Sigmoid colon (tissue), 6 donors: ENCODE measurements at regions not wholly inside any gene's neighbourhood (a gene's known extent, or its start where the extent isn't known, plus 50 kb on each side); places are given as distances from the start of the nearest gene placed in this dataset.
"Not testable (repeated sequence)": the region's sequence is repeated elsewhere in the genome, so short reads cannot be mapped to it uniquely, and the experiment has no call there.

Source experiments
- DNase-seq: peaks from one replicate; pipeline ENCODE4 v3.0.0-alpha.2; 2019
- H3K27ac ChIP-seq, 4 donors: fragments of 200-600 bp; sonication (generic); one replicate each; pipeline ENCODE4 v1.5.1; 2016 to 2019; ENCODE audit warnings: mild to moderate bottlenecking in 1 of 4
- H3K27me3 ChIP-seq, 3 donors: fragments of 200-600 bp; sonication (generic); one replicate each; pipeline ENCODE4 v1.5.1; 2019; ENCODE audit warnings: mild to moderate bottlenecking in 1 of 3
- H3K36me3 ChIP-seq, 4 donors: fragments of 200-600 bp; sonication (generic); one replicate each; pipeline ENCODE4 v1.5.1; 2016 to 2019
- H3K4me1 ChIP-seq, 4 donors: fragments of 200-600 bp; sonication (generic); one replicate each; pipeline ENCODE4 v1.5.1; 2017 to 2019
- H3K4me3 ChIP-seq, 4 donors: fragments of 200-600 bp; sonication (generic); one replicate each; pipeline ENCODE4 v1.5.1; 2017 to 2019; ENCODE audit warnings: mild to moderate bottlenecking in 2 of 4, moderate library complexity in 1 of 4
- H3K9me3 ChIP-seq, 4 donors: fragments of 200-600 bp in 3 of 4; sonication (generic) in 3 of 4; one replicate each; pipeline versions ENCODE4 v1.5.1 to v1.6.1; 2013 to 2019
- CTCF ChIP-seq, 4 experiments: fragments of 450-650 bp in 3 of 4; fragments of 200-600 bp in 1 of 4; IDR thresholded peaks; one replicate each; pipeline ENCODE4 v1.5.1; 2016 to 2019; ENCODE audit warnings: antibody characterized with exemption in 4 of 4, mild to moderate bottlenecking in 3 of 4, moderate library complexity in 2 of 4
- EP300 ChIP-seq, 4 donors: sonication (generic); formaldehyde crosslinking; IDR thresholded peaks; one replicate each; pipeline ENCODE4 v1.6.1; 2017; ENCODE audit warnings: antibody characterized with exemption in 4 of 4
- POLR2A ChIP-seq, 2 donors: fragments of 450-650 bp; IDR thresholded peaks; one replicate each; pipeline ENCODE4 v1.6.1; 2016; ENCODE audit warnings: antibody characterized with exemption in 2 of 2, mild to moderate bottlenecking in 2 of 2, moderate library complexity in 2 of 2
- POLR2AphosphoS5 ChIP-seq, 4 donors: sonication (generic); formaldehyde crosslinking; IDR thresholded peaks; one replicate each; pipeline ENCODE4 v1.6.1; 2017; ENCODE audit warnings: antibody characterized with exemption in 4 of 4
- WGBS, 2 donors: extraction: QIAGEN DNeasy Blood & Tissue Kit; methylation state at CpG; one replicate each; pipeline ENCODE4 v1.1.7; 2013; 5-methylcytosine and 5-hydroxymethylcytosine counted together
- intact Hi-C: fragments of 100-400 bp; cut with DNase I; formaldehyde crosslinking; loops from one replicate; pipeline ENCODE4 v1.15.1; 2023
- donor health status: healthy with polysubstance abuse.
- donor health status: healthy.

- 35 to 72% methylated on average over 2 of the region's 2 CpGs for WGBS, 2 donors
- TF ChIP-seq POLR2A (IDR thresholded peaks at IDR 0.05) = no peak
- TF ChIP-seq CTCF (IDR thresholded peaks at IDR 0.05) = no peak
- TF ChIP-seq EP300 (IDR thresholded peaks at IDR 0.05) = no peak
- no peak for TF ChIP-seq POLR2AphosphoS5 (IDR thresholded peaks at IDR 0.05)
- intact Hi-C loops = no loop called here
- no peak overlapping the region for H3K27ac ChIP-seq
- no peaks in the 10 kb centered on the region for H3K27me3 ChIP-seq
- no peaks in the 10 kb centered on the region for H3K4me1 ChIP-seq
- no peak for DNase-seq
- H3K36me3 ChIP-seq = no peaks in the 10 kb centered on the region
- no peak overlapping the region for H3K4me3 ChIP-seq
- H3K9me3 ChIP-seq = no peaks in the 10 kb centered on the region
Observed at GRCh38 chr3:36175916-36176461, 204.3 kb upstream of the STAC start.

- Histone ChIP-seq H3K27ac (no peak overlapping the region), H3K4me1 (no peaks in the 10 kb centered on the region), H3K27me3 (no peaks in the 10 kb centered on the region), H3K36me3 (no peaks in the 10 kb centered on the region), H3K9me3 (no peaks in the 10 kb centered on the region), H3K4me3 (no peak overlapping the region)
- intact Hi-C loops = no loop called here
- TF ChIP-seq POLR2A (IDR thresholded peaks at IDR 0.05) (no peak), POLR2AphosphoS5 (IDR thresholded peaks at IDR 0.05) (no peak), CTCF (IDR thresholded peaks at IDR 0.05) (no peak), EP300 (IDR thresholded peaks at IDR 0.05) (no peak)
- WGBS, 2 donors = 76 to 79% methylated on average over 1 of the region's 1 CpG
- no peak for DNase-seq
Observed at GRCh38 chr3:36178018-36178417, 202.3 kb upstream of the STAC start.

DNA sequence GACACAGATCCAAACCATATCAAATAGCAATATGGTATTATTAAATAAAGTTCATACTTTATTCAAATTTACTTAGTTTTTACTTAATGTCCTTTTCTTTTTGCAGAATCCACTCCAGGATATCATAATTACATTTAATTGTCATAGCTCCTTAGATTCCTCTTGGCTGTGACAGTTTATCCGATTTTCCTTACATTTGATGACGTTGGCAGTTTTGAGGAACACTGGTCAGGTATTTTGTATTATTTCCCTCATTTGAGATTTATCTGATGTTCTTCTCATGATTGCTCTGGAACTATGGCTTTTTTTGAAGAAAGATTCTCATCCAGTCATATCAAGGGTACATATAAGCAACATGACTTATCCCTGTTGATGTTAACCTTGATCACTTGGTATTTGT lies 198.3 kb upstream of the STAC start:
- H3K27me3 ChIP-seq = no peaks in the 10 kb centered on the region
- H3K4me1 ChIP-seq = no peaks in the 10 kb centered on the region
- intact Hi-C loops = no loop called here
- no peaks in the 10 kb centered on the region for H3K9me3 ChIP-seq
- TF ChIP-seq POLR2A (IDR thresholded peaks at IDR 0.05) (no peak), POLR2AphosphoS5 (IDR thresholded peaks at IDR 0.05) (no peak), CTCF (IDR thresholded peaks at IDR 0.05) (no peak), EP300 (IDR thresholded peaks at IDR 0.05) (no peak)
- no peak for DNase-seq
- WGBS, 2 donors = 87 to 93% methylated on average over 2 of the region's 2 CpGs
- H3K36me3 ChIP-seq = no peaks in the 10 kb centered on the region
- H3K27ac ChIP-seq = no peak overlapping the region
- H3K4me3 ChIP-seq = no peak overlapping the region

GRCh38 chr3:36187197-36187596 lies 193.1 kb upstream of the STAC start:
- H3K4me3 ChIP-seq, H3K9me3 ChIP-seq, H3K36me3 ChIP-seq, intact Hi-C loops, H3K27ac ChIP-seq, H3K4me1 ChIP-seq, DNase-seq, H3K27me3 ChIP-seq: not testable (repeated sequence)
- WGBS, 2 donors = 53 to 73% methylated on average over 2 of the region's 2 CpGs

DNA sequence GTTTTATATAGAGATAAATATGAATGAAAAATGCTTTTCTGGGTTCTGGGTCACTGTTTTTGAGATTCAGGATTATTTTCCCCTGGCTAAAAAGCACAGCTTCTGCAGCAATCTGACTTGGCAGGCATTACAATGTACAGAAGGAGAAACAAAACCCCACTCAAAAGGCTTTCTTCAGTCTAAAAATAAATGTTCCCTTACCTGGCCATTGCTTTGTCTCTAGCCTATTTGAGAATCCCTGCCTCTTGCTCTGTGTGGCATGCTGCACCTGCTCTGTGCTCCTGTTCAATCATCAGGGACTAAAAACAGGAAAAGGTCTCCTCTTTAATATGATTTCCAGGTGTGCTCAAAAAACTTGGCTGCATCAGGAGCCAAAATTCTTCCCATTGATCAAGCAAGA lies 187.4 kb upstream of the STAC start:
- no peaks in the 10 kb centered on the region for H3K4me1 ChIP-seq
- H3K36me3 ChIP-seq = no peaks in the 10 kb centered on the region
- H3K9me3 ChIP-seq = no peaks in the 10 kb centered on the region
- DNase-seq = no peak
- H3K27ac ChIP-seq = no peak overlapping the region
- no peaks in the 10 kb centered on the region for H3K27me3 ChIP-seq
- no peak for TF ChIP-seq EP300 (IDR thresholded peaks at IDR 0.05)
- TF ChIP-seq POLR2AphosphoS5 (IDR thresholded peaks at IDR 0.05) = no peak
- TF ChIP-seq POLR2A (IDR thresholded peaks at IDR 0.05) = no peak
- TF ChIP-seq CTCF (IDR thresholded peaks at IDR 0.05) = no peak
- intact Hi-C loops = no loop called here
- H3K4me3 ChIP-seq = no peak overlapping the region
